Vagina (tissue), 2 donors: ENCODE measurements at regions not wholly inside any gene's neighbourhood (a gene's known extent, or its start where the extent isn't known, plus 50 kb on each side); places are given as distances from the start of the nearest gene placed in this dataset.
A peak's percentile ranks its signal among the peaks of the same experiment; 100 is the strongest.

ENCODE experiments used
- DNase-seq, 2 donors: peaks; one replicate each; pipeline ENCODE4 v3.0.0-alpha.2; 2017; ENCODE audit errors: extremely low spot score in 2 of 2
- H3K27ac ChIP-seq: fragments of 200-600 bp; sonication (generic); one replicate; pipeline ENCODE4 v1.5.1; 2019
- H3K27me3 ChIP-seq: fragments of 200-600 bp; sonication (generic); one replicate; pipeline ENCODE4 v1.5.1; 2019
- H3K36me3 ChIP-seq, 2 donors: fragments of 200-600 bp; sonication (generic); one replicate each; pipeline ENCODE4 v1.5.1; 2017 to 2019
- H3K4me1 ChIP-seq: fragments of 200-600 bp; sonication (generic); one replicate; pipeline ENCODE4 v1.5.1; 2019
- H3K4me3 ChIP-seq, 2 donors: fragments of 200-600 bp; sonication (generic); 1 replicate in 1 of 2; 2 replicates in 1 of 2; pipeline ENCODE4 v1.5.1; 2016 to 2019
- H3K9me3 ChIP-seq: fragments of 200-600 bp; sonication (generic); one replicate; pipeline ENCODE4 v1.5.1; 2019
- CTCF ChIP-seq, 3 experiments: fragments of 450-650 bp in 2 of 3; fragments of 200-600 bp in 1 of 3; sonication (generic) in 1 of 3; IDR thresholded peaks; one replicate each; pipeline ENCODE4 v1.5.1; 2017 to 2019; ENCODE audit warnings: antibody characterized with exemption in 3 of 3, mild to moderate bottlenecking in 2 of 3, moderate library complexity in 2 of 3
- POLR2A ChIP-seq, 2 donors: fragments of 450-650 bp; IDR thresholded peaks; one replicate each; pipeline ENCODE4 v1.6.1; 2017; ENCODE audit warnings: antibody characterized with exemption in 2 of 2, mild to moderate bottlenecking in 2 of 2, moderate library complexity in 2 of 2
- POLR2AphosphoS5 ChIP-seq, 2 donors: sonication (generic); formaldehyde crosslinking; IDR thresholded peaks; one replicate each; pipeline ENCODE4 v1.9.0; 2017; ENCODE audit warnings: antibody characterized with exemption in 2 of 2, mild to moderate bottlenecking in 2 of 2, low read depth in 1 of 2; ENCODE audit not compliant: insufficient read depth in 1 of 2
- intact Hi-C: fragments of 100-400 bp; cut with DNase I; formaldehyde crosslinking; loops from one replicate; pipeline ENCODE4 v1.15.1; 2023

- Histone ChIP-seq H3K27ac (no peak overlapping the region), H3K36me3 (no peaks in the 10 kb centered on the region), H3K27me3 (no peaks in the 10 kb centered on the region), H3K4me1 (no peaks in the 10 kb centered on the region), H3K9me3 (no peaks in the 10 kb centered on the region), H3K4me3 (no peak overlapping the region)
- TF ChIP-seq POLR2A (IDR thresholded peaks at IDR 0.05): no peak
- TF ChIP-seq CTCF (IDR thresholded peaks at IDR 0.05): no peak
- TF ChIP-seq POLR2AphosphoS5 (IDR thresholded peaks at IDR 0.05; ENCODE audit: insufficient read depth in 1 of 2, low read depth in 1 of 2): no peak
- intact Hi-C loops: no loop called here
- DNase-seq: no peak
These were observed 68.2 kb upstream of the AFDN start for GRCh38 chr6:167758309-167759023.

DNA sequence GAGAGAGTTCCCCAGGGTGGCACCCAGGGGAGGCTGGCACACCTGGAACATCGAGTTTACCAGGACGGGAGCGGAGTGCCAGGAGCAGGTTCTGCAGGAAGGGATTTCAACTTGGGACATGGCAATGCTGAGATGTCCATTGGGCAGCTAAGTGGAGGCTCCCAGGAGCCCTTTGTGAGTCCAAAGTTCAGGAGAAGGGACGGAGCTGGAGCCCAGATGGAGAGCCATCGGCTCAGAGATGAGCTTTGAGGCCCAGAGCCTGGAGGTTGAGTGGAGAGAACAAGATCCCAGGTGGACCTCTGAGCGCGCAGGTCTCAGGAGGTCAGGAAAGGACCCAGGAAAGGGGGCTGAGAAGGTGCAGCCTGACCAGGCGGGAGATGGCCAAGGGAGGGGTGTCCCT, 67.5 kb upstream of the AFDN start:
- H3K4me1 ChIP-seq: no peaks in the 10 kb centered on the region
- intact Hi-C loops: no loop called here
- no peak overlapping the region for H3K27ac ChIP-seq
- H3K27me3 ChIP-seq: no peaks in the 10 kb centered on the region
- H3K4me3 ChIP-seq: no peak overlapping the region
- no peaks in the 10 kb centered on the region for H3K9me3 ChIP-seq
- no peak for DNase-seq
- H3K36me3 ChIP-seq: no peaks in the 10 kb centered on the region
- TF ChIP-seq POLR2AphosphoS5 (IDR thresholded peaks at IDR 0.05; ENCODE audit: insufficient read depth in 1 of 2, low read depth in 1 of 2): no peak
- no peak for TF ChIP-seq POLR2A (IDR thresholded peaks at IDR 0.05)
- TF ChIP-seq CTCF (IDR thresholded peaks at IDR 0.05): no peak

- TF ChIP-seq CTCF (IDR thresholded peaks at IDR 0.05) (no peak), POLR2A (IDR thresholded peaks at IDR 0.05) (no peak), POLR2AphosphoS5 (IDR thresholded peaks at IDR 0.05; ENCODE audit: insufficient read depth in 1 of 2, low read depth in 1 of 2) (no peak)
- no peak for DNase-seq
- no peaks in the 10 kb centered on the region for H3K36me3 ChIP-seq
- no peak overlapping the region for H3K27ac ChIP-seq
- no peaks in the 10 kb centered on the region for H3K4me1 ChIP-seq
- no peaks in the 10 kb centered on the region for H3K27me3 ChIP-seq
- intact Hi-C loops: no loop called here
- no peak overlapping the region for H3K4me3 ChIP-seq
- no peaks in the 10 kb centered on the region for H3K9me3 ChIP-seq
These were observed 66.8 kb upstream of the AFDN start for GRCh38 chr6:167759912-167760311.

- Histone ChIP-seq H3K27ac (no peak overlapping the region), H3K4me3 (no peak overlapping the region), H3K36me3 (no peaks in the 10 kb centered on the region), H3K9me3 (no peaks in the 10 kb centered on the region), H3K4me1 (no peaks in the 10 kb centered on the region), H3K27me3 (no peaks in the 10 kb centered on the region)
- DNase-seq: no peak
- intact Hi-C loops: no loop called here
- TF ChIP-seq POLR2A (IDR thresholded peaks at IDR 0.05) (no peak), CTCF (IDR thresholded peaks at IDR 0.05) (no peak), POLR2AphosphoS5 (IDR thresholded peaks at IDR 0.05; ENCODE audit: insufficient read depth in 1 of 2, low read depth in 1 of 2) (peak; percentile 38 to 44)
These were observed 65.5 kb upstream of the AFDN start for GRCh38 chr6:167760979-167761793.

DNA sequence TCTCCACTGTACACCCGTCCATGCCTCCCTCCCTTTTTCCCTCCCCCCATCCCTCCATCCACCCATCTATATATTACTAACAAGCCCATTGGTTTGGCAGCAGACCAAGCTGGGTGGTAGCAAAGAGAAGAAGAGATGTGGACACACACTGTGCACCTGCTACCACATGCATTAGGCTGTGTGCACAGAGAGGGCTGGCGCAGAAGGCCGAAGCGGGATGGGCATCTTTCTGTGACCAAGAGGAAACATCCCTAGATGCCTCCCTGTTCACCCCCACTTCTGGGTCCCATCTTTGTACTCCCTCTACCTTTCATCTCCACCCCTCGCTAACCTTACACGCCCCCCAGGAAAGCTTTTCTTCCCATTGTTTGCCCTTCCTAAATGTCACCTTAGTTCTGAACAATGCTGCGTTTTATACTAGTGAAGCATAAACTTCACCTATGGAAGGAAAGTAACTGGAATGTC, 64.9 kb upstream of the AFDN start:
- Histone ChIP-seq H3K36me3 (no peaks in the 10 kb centered on the region), H3K27me3 (no peaks in the 10 kb centered on the region), H3K4me1 (no peaks in the 10 kb centered on the region), H3K27ac (no peak overlapping the region), H3K9me3 (no peaks in the 10 kb centered on the region), H3K4me3 (no peak overlapping the region)
- no peak for DNase-seq
- intact Hi-C loops: no loop called here
- TF ChIP-seq CTCF (IDR thresholded peaks at IDR 0.05) (no peak), POLR2A (IDR thresholded peaks at IDR 0.05) (no peak), POLR2AphosphoS5 (IDR thresholded peaks at IDR 0.05; ENCODE audit: insufficient read depth in 1 of 2, low read depth in 1 of 2) (no peak)
